Spleen (tissue), 11 donors: ENCODE measurements at regions not wholly inside any gene's neighbourhood (a gene's known extent, or its start where the extent isn't known, plus 50 kb on each side); places are given as distances from the start of the nearest gene placed in this dataset.

Experiments used
- DNase-seq: peaks from one replicate; pipeline ENCODE4 v3.0.0-alpha.2; 2020
- H3K27ac ChIP-seq, 8 donors: fragments of 200-600 bp; sonication (generic) in 7 of 8; 1 replicate in 4 of 8; 2 replicates in 4 of 8; pipeline versions ENCODE4 v1.5.0 to v1.8.0; 2016 to 2021; ENCODE audit warnings: inconsistent platforms in 4 of 8, mild to moderate bottlenecking in 4 of 8, moderate library complexity in 1 of 8
- H3K27me3 ChIP-seq, 7 donors: fragments of 200-600 bp; sonication (generic) in 6 of 7; replicated peaks in 1 of 7; 1 replicate in 4 of 7; 2 replicates in 3 of 7; pipeline versions ENCODE4 v1.5.0 to v1.8.0; 2016 to 2021; ENCODE audit warnings: inconsistent platforms in 3 of 7, mild to moderate bottlenecking in 1 of 7
- H3K36me3 ChIP-seq, 6 donors: fragments of 200-600 bp; sonication (generic) in 5 of 6; 1 replicate in 4 of 6; 2 replicates in 2 of 6; pipeline versions ENCODE4 v1.5.0 to v1.8.0; 2016 to 2021; ENCODE audit warnings: inconsistent platforms in 2 of 6
- H3K4me1 ChIP-seq, 6 donors: fragments of 200-600 bp; sonication (generic) in 5 of 6; 1 replicate in 3 of 6; 2 replicates in 3 of 6; pipeline versions ENCODE4 v1.5.0 to v1.8.0; 2016 to 2021; ENCODE audit warnings: inconsistent platforms in 3 of 6
- H3K4me3 ChIP-seq, 8 donors: fragments of 200-600 bp; sonication (generic) in 7 of 8; 1 replicate in 4 of 8; 2 replicates in 4 of 8; pipeline versions ENCODE4 v1.5.0 to v1.8.0; 2016 to 2021; ENCODE audit warnings: inconsistent platforms in 4 of 8, mild to moderate bottlenecking in 4 of 8, moderate library complexity in 2 of 8
- H3K9me3 ChIP-seq, 8 donors: fragments of 200-600 bp; sonication (generic) in 7 of 8; 1 replicate in 4 of 8; 2 replicates in 4 of 8; pipeline versions ENCODE4 v1.5.0 to v1.8.0; 2016 to 2021; ENCODE audit warnings: inconsistent platforms in 4 of 8
- CTCF ChIP-seq, 11 experiments: fragments of 200-600 bp in 7 of 11; fragments of 450-650 bp in 4 of 11; sonication (generic) in 4 of 11; IDR thresholded peaks in 8 of 11; conservative IDR thresholded peaks in 3 of 11; 1 replicate in 7 of 11; 2 replicates in 4 of 11; pipeline versions ENCODE4 v1.4.0 to v1.8.0; 2016 to 2021; ENCODE audit warnings: antibody characterized with exemption in 11 of 11, inconsistent platforms in 4 of 11, mild to moderate bottlenecking in 1 of 11
- POLR2A ChIP-seq, 3 donors: fragments of 450-650 bp; IDR thresholded peaks; one replicate each; pipeline ENCODE4 v1.5.1; 2017; ENCODE audit warnings: antibody characterized with exemption in 3 of 3, mild to moderate bottlenecking in 1 of 3
- POLR2AphosphoS5 ChIP-seq, 3 donors: sonication (generic); formaldehyde crosslinking; IDR thresholded peaks; one replicate each; pipeline ENCODE4 v1.5.1; 2017; ENCODE audit warnings: antibody characterized with exemption in 3 of 3
- WGBS, 5 donors: extraction: QIAGEN DNeasy Blood & Tissue Kit in 3 of 5; methylation state at CpG; one replicate each; pipeline versions ENCODE4 v1.1.5 to v1.1.7; 2013 to 2018; 5-methylcytosine and 5-hydroxymethylcytosine counted together
- intact Hi-C: fragments of 100-400 bp; cut with DNase I; formaldehyde crosslinking; loops from one replicate; pipeline ENCODE4 v1.15.0; 2023; ENCODE audit warnings: low total_unique reads
- donor health status: healthy with polysubstance abuse.
- donor health status: DM: no; HTN: no; CAD: no; lungs with moderate emphysema.
- donor health status: DM: no; HTN: no; CAD: no.
- donor health status: Bipolar disorder and iron deficiency.
- donor health status: healthy.
- donor health status: DM: no; HTN: no; CAD: no.
- donor health status: DM: yes; HTN: yes; CAD: no.

DNA sequence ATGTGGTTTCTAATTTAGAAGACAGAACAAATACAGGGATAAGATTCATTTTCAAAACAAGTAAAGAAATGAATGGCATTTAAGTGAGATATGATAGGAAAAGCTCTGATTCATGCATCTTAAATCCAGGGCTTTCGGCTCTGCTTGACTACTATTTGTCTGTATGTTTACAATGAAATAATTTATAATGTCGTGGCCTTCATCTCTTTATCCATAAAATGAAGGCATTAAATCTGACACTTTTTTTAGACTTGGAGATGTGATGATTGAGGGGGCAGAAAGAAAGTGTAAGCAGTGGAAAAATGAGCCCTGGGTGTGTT lies 115.7 kb upstream of the KIT start:
- no peak for DNase-seq
- intact Hi-C loops: no loop called here
- H3K27me3 ChIP-seq: peaks cover 0 to 11% (median 0%) of the 10 kb centered on the region in 7 donors
- TF ChIP-seq POLR2A (IDR thresholded peaks at IDR 0.05) (no peak), CTCF (IDR thresholded peaks at IDR 0.05 in 8 of 11, conservative IDR thresholded peaks at IDR 0.05 in 3 of 11) (no peak)
- no peaks in the 10 kb centered on the region for H3K36me3 ChIP-seq
- H3K4me1 ChIP-seq: peaks cover 0 to 11% (median 8%) of the 10 kb centered on the region in 6 donors
- no peak overlapping the region for H3K27ac ChIP-seq
- 66 to 93% (median 86%) methylated on average over 2 of the region's 2 CpGs for WGBS, 5 donors
- H3K4me3 ChIP-seq: no peak overlapping the region
- H3K9me3 ChIP-seq: no peaks in the 10 kb centered on the region

DNA sequence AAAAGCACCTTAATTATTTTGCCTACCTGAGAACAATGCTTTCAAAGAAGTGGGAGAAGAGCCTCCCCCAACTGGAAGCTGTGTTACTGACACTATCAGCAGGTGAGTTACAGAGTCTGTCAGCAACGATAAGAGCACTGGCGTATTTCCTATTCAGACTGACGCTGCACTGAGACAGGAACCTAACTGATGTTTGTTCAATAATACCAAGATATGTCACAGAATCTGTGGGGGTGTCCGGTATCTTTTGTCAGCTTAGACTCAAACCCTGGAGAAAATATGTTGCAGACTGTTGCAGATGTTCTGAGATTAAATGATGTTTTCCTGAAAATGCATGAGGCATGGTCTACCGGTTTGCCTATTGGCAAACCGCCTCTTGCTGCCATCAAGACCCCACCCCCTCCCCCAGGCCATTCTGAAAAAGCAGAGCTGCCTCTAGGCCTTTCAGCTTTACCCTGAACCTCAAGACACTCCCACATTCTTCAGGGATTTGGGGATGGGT lies 115.2 kb upstream of the KIT start:
- no peak for DNase-seq
- Histone ChIP-seq H3K27ac (no peak overlapping the region), H3K4me1 (peaks cover 0 to 11% (median 8%) of the 10 kb centered on the region in 6 donors), H3K9me3 (no peaks in the 10 kb centered on the region), H3K27me3 (peaks cover 0 to 11% (median 0%) of the 10 kb centered on the region in 7 donors), H3K36me3 (no peaks in the 10 kb centered on the region), H3K4me3 (no peak overlapping the region)
- intact Hi-C loops: no loop called here
- 57 to 71% (median 65%) methylated on average over 6 of the region's 6 CpGs for WGBS, 5 donors
- TF ChIP-seq POLR2AphosphoS5 (IDR thresholded peaks at IDR 0.05) (no peak), POLR2A (IDR thresholded peaks at IDR 0.05) (no peak), CTCF (IDR thresholded peaks at IDR 0.05 in 8 of 11, conservative IDR thresholded peaks at IDR 0.05 in 3 of 11) (no peak)

- H3K27ac ChIP-seq: no peak overlapping the region
- 82 to 98% (median 92%) methylated on average over 3 of the region's 3 CpGs for WGBS, 5 donors
- TF ChIP-seq POLR2A (IDR thresholded peaks at IDR 0.05) (no peak), POLR2AphosphoS5 (IDR thresholded peaks at IDR 0.05) (no peak), CTCF (IDR thresholded peaks at IDR 0.05 in 8 of 11, conservative IDR thresholded peaks at IDR 0.05 in 3 of 11) (no peak)
- peaks cover 0 to 17% (median 8%) of the 10 kb centered on the region in 6 donors for H3K4me1 ChIP-seq
- H3K9me3 ChIP-seq: no peaks in the 10 kb centered on the region
- H3K36me3 ChIP-seq: no peaks in the 10 kb centered on the region
- no peak for DNase-seq
- H3K4me3 ChIP-seq: no peak overlapping the region
- H3K27me3 ChIP-seq: peaks cover 0 to 11% (median 0%) of the 10 kb centered on the region in 7 donors
- intact Hi-C loops: no loop called here
Observed at GRCh38 chr4:54543088-54543795, 114.5 kb upstream of the KIT start.

- DNase-seq: no peak
- Histone ChIP-seq H3K27me3 (no peaks in the 10 kb centered on the region), H3K9me3 (no peaks in the 10 kb centered on the region), H3K27ac (no peak overlapping the region), H3K36me3 (no peaks in the 10 kb centered on the region), H3K4me1 (peaks cover 0 to 11% (median 0%) of the 10 kb centered on the region in 6 donors), H3K4me3 (no peak overlapping the region)
- WGBS, 5 donors: 83 to 97% (median 89%) methylated on average over 4 of the region's 4 CpGs
- no peak for TF ChIP-seq POLR2A (IDR thresholded peaks at IDR 0.05)
- no peak for TF ChIP-seq POLR2AphosphoS5 (IDR thresholded peaks at IDR 0.05)
- no peak for TF ChIP-seq CTCF (IDR thresholded peaks at IDR 0.05 in 8 of 11, conservative IDR thresholded peaks at IDR 0.05 in 3 of 11)
- intact Hi-C loops: no loop called here
Observed at GRCh38 chr4:54545663-54546424, 111.9 kb upstream of the KIT start.
